WTC11 (cell line): ENCODE measurements at regions not wholly inside any gene's neighbourhood (a gene's known extent, or its start where the extent isn't known, plus 50 kb on each side); places are given as distances from the start of the nearest gene placed in this dataset.

Experiments
- CREM ChIP-seq: sonication (generic); formaldehyde crosslinking; IDR thresholded peaks from 2 replicates; pipeline ENCODE4 v1.8.1; 2022; ENCODE audit warnings: mild to moderate bottlenecking, missing genetic modification reagents, moderate library complexity
- ZNF671 ChIP-seq: fragments of 250-450 bp; sonication (Bioruptor Pico); IDR thresholded peaks from 2 replicates; pipeline ENCODE4 v1.8.0; 2021; ENCODE audit warnings: mild to moderate bottlenecking

DNA sequence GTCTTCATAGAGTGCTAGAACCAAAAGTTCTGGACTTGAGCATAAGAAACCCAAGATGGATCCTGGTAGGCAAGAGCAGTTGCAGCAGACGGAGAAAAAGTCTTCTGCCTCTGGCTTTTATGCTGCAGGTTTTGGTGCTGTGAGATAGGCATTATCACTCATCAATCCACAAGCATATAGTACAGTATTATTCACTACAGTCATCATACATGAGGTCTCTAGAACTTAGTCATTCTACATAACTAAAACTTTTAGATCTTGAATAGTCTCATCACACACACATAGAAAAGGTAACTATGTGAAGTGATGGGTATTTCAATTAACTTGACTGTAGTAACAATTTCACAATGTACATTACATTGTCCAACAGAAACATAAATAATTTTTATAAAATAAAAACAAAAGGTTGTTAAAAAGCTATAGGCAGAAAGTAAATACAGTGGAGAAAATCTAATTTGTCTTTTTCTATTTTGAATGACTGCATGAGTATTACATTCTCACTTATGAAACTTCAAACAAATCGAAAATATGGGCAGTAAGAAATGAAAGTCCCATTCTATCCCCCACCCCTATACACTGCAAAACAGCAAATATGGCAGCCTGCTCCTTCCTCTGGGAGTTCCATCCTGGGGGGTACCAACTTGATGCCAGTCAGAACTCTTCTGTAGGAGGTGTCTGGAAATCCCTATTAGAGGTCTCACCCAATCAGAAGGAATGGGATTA lies 534.3 kb upstream of the ACVR2A start:
- no peak for TF ChIP-seq CREM
- no peak for TF ChIP-seq ZNF671 (CRISPR knock-in tag)
